GM12892 (cell line): ENCODE measurements at regions not wholly inside any gene's neighbourhood (a gene's known extent, or its start where the extent isn't known, plus 50 kb on each side); places are given as distances from the start of the nearest gene placed in this dataset.
A peak's percentile ranks its signal among the peaks of the same experiment; 100 is the strongest.
"Not testable (repeated sequence)": the region's sequence is repeated elsewhere in the genome, so short reads cannot be mapped to it uniquely, and the experiment has no call there.

Experiments
- DNase-seq: peaks from one replicate; pipeline ENCODE4 v3.0.0; 2011; ENCODE audit not compliant: insufficient read length
- FAIRE-seq: peaks from 2 replicates; lab custom pipeline; 2011; peaks lifted over from hg19 to GRCh38; lab: Jason Lieb, UNC
- POLR2A ChIP-seq: IDR thresholded peaks from 2 replicates; pipeline ENCODE4 v1.6.1; 2011; ENCODE audit warnings: low read depth, low read length, control low read depth
- POLR2AphosphoS5 ChIP-seq: IDR thresholded peaks from 2 replicates; pipeline ENCODE4 v1.6.1; 2011; ENCODE audit warnings: low read depth, low read length, control low read depth
- TAF1 ChIP-seq: IDR thresholded peaks from 2 replicates; pipeline ENCODE4 v1.6.1; 2011; ENCODE audit warnings: low read depth, mild to moderate bottlenecking, control low read depth, low read length, borderline replicate concordance

DNA sequence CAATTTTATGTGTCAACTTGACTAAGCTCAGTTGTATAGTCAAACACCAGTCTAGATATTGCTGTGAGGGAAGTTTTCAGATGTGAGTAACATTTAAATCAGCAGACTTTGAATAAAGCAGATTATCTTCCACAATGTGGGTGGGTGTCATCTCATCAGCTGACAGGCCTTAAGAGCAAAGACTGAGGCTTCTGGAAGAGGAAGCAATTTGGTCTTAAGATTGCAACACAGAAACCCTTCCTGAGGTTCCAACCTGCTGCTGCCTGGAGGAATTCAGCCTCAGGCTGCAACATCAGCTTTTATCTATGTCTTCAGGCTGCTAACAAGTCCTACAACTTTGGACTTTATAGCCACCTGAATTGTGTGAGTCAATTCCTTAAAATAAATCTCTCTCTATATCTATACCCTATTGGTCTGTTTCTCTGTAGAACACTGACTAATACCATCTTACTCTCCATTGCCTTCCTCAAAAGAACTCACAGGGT is 277.2 kb upstream of the PLET1 start:
- peak; percentile 76 for FAIRE-seq
- TF ChIP-seq TAF1: no peak
- TF ChIP-seq POLR2AphosphoS5: no peak
- TF ChIP-seq POLR2A: no peak
- DNase-seq: no peak

DNA sequence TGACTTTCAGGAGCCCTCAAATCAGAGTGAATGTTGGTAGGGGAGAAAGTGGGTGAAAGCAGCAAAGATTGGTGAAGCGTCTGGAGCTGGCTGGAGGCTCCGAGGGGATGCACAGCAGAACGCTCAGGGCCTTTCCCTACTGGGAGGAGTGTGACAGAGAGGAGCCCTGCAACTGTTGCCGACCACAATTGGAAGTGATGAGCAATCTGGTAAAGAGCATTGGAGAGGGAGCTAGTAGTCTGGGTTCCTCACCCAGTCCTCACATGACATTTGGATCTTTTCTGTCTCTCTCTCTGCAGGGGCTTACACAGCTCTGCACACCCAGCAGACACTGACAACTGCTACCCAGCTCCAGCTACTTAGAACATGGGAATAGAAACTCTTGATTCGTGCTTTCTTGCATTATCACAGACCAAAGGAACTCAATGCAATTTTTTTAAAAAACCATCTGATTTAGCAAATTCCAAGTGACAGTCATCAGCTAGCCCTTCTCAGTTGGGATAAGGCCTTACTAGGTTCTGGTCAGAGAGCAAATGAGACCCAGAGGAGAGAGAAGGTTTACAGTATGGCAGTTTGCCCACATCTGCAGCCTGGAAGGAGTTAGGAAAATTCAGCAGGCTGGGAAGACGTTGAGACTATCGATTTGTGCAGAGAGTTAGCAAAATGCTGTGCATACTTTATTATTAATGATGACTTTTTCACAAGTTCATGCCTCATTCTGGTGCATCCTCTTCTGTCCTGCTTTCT is 278.0 kb upstream of the PLET1 start:
- no peak for TF ChIP-seq POLR2A
- TF ChIP-seq POLR2AphosphoS5: no peak
- TF ChIP-seq TAF1: no peak
- FAIRE-seq: peak; percentile 64
- DNase-seq: no peak

DNA sequence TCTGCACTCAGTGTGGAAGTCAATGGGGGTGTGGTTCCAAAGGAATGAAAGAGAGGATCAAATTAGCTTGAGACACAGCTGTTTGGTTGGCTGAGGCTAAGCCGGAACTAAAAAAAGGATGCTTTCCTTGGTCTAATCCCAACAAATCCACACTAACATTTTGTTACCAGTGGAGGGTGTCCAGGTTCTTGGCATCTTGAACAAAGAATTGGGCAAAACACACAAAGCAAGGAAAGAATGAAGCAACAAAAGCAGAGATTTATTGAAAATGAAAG is 278.6 kb upstream of the PLET1 start:
- not testable (repeated sequence) for FAIRE-seq

DNA sequence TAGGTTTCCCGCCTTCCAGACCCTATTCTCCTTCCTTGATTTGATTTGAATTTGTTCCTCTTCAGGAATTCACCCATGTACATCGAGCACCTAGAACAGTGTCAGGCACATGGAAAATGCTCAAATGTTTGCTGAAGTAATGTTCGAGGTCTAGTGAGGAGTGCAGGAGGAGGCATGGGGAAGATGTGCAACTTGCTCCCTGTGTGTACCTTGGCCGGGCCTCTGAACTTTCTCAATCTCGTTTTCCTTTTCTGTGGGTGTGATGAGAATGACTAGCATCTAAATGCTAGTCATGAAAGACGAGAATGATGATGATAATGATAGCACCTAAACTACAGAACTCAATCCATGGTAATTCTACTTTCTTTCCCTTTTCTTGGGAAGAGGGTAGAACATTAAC is 279.1 kb upstream of the PLET1 start:
- FAIRE-seq (peak; percentile 50), DNase-seq (no peak)
- TF ChIP-seq POLR2AphosphoS5: no peak
- TF ChIP-seq TAF1: no peak
- TF ChIP-seq POLR2A: no peak

More for the DNA sequence above, 278.6 kb upstream of the PLET1 start:
- DNase-seq: not testable (repeated sequence)

DNA sequence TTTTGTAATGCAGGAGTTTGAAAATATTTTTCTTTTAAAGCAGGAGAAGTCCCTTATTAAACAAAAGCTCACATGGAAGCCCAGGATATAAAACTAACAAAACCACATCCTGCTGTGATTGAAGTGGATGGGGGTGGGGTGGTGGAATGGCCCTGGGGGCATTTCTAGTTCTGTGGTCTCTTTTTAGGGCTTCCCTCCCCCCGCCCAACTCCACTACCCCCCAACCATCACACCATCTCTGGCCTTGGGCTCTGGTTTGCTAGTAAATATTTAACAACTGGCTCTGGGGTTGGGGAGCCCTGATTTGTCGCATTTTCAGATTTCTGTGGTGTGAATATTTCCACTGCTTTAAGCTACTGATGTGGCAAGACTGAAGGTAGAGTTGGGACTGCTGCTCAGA is 279.6 kb upstream of the PLET1 start:
- FAIRE-seq (no peak), DNase-seq (no peak)
- no peak for TF ChIP-seq TAF1
- no peak for TF ChIP-seq POLR2A
- no peak for TF ChIP-seq POLR2AphosphoS5

DNA sequence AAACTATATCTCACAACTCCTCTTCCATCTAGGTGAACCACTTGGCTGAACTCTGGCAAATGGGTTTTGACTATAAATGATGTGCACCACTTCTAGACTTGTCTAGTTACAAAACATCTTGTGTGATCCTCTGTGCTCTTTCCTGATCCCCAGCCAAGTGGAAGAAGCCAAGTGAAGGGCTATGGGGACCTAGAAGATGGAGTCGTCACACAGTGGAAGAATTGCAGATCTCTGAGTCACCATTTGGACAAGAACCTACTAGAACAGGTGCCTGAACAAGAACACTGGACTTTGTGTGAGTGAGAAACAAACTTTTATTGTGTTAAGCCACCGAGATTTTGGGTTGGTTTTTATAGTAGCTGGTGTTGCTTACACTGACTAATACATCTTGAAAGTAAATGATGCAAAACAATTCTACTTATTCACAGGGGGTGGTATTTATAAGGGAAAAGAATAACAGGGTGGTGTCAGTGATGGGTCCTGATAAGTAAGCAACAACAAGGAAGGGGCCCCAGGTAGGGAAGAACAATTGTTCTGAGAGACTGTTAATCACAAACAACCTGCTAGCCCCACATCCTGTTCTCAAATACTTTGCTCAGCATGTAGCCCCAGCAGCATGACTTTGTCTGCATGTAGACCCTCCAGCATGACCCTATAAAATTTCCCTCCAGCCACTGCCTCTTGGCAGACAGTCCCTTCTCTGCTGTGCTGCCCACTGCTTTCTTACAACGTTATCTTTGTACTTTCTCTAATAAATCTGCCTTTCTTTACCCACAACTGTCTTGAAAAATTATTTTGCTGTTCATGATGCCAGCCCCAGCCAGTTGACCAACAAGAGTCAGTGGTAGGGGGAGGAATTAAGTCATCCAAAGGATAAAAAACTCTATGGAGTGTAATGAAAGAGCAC is 280.7 kb upstream of the PLET1 start:
- DNase-seq (no peak), FAIRE-seq (peak; percentile 44)
- no peak for TF ChIP-seq POLR2A
- TF ChIP-seq POLR2AphosphoS5: no peak
- no peak for TF ChIP-seq TAF1

DNA sequence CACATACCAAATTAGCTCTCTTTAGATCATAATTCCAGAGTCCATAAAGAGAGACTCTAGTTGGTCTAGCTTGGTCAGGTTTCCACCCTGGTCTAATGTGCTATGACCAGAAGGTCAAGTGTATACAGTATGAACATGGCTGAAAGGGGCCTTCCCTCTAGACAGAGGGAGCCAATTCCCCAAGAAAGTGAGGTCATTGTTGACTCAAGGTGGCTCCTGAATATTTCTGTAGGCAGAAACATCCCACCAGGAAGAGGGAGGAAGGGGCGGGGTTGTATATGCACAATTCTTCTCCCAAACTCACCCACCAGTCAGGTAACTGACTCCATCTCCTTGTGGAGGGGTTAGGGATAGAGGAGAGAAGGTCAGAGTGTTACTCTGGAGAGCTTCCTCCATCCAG is 281.8 kb upstream of the PLET1 start:
- peak; percentile 61 for FAIRE-seq
- no peak for DNase-seq
- TF ChIP-seq TAF1: no peak
- TF ChIP-seq POLR2A: no peak
- no peak for TF ChIP-seq POLR2AphosphoS5

DNA sequence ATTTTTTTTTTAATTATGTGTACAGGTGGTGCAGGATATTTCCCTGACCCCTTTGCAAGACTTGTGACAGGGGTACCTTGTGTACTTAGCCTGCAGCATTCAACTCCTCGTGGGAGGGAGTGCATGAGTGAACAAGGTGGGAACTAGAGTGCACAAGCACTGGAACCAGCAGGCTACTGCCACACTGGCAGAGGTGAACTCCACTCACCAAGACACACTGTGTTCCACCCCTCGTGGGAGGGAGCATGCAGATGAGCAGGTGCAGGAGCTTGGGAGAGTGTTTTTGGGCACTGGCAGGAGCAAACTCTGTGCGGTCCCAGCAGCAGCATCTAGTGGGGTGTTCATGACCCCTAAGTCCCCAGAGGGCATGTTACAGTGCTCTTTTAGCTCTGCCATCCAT is 282.7 kb upstream of the PLET1 start:
- FAIRE-seq: no peak
- TF ChIP-seq POLR2AphosphoS5 (no peak), TAF1 (no peak), POLR2A (no peak)
- DNase-seq: no peak

DNA sequence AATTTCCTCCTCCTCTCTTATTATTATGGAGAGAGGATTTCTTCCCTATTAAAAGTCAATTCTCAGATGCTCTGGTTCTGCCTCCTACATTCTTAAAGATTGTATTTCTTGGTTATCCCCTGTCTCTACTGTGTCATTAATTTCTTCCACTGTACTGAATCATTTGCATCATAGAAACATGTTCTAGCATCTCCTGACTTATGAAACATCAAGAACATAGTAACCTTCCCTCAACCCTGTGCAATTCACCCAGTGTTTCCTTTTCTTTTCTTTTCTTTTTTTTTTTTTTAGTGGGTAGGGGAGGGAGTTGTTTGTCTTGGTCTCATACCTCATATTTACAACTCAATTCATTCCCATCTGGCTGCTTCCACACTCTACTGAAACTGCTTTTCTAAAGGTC is 288.0 kb upstream of the PLET1 start:
- FAIRE-seq (peak; percentile 27), DNase-seq (no peak)
- no peak for TF ChIP-seq POLR2AphosphoS5
- no peak for TF ChIP-seq POLR2A
- no peak for TF ChIP-seq TAF1

DNA sequence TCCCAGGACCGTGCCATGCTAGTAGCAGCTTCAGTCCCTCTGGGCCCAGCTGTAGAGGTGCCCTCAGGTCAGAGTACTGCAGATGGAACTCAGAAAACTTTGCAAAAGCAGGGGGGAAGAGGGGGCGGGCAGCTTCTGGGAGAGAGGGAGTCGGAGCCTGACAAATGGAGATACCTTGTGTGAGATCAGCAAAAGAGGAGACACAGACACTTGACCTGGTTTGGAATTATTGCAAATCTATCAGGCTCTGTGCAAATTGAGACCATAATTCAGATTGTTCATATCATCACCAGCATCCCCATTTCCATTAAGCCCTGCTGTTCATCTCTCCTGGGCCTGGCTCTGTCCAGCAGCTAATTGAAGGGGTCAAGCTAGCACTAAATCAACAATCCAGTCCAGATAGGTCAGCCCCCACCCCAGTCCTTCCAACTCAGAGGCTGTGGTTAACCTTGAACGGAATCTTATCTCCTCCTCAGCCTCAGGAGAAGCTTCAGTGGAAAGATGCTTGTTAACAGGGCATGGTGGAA is 292.6 kb upstream of the PLET1 start:
- FAIRE-seq (peak; percentile 24), DNase-seq (no peak)
- TF ChIP-seq POLR2A: no peak
- TF ChIP-seq TAF1: no peak
- no peak for TF ChIP-seq POLR2AphosphoS5

DNA sequence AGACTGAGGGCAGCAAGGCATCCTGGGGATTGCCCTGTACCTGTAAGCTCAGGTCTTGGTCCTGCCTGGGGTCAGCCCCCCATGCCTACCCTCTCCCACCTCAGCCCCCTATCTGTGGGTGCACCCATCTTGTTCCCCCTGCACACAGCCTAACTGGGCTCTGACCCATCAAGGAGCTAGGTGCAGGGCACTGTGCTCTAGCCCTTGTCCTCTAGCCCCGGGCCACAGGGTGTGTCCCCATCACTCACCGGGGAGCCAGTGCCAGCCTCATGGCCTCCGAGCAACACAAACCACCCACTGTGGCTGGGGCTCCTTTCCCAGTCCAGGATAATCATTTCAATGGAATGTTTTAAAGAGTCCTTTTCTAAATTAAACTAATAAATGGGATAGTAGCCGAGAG is 293.9 kb upstream of the PLET1 start:
- TF ChIP-seq POLR2A (no peak), TAF1 (no peak), POLR2AphosphoS5 (no peak)
- FAIRE-seq (no peak), DNase-seq (no peak)
